Psoas muscle (tissue), 7 donors: ENCODE measurements at regions not wholly inside any gene's neighbourhood (a gene's known extent, or its start where the extent isn't known, plus 50 kb on each side); places are given as distances from the start of the nearest gene placed in this dataset.

Source experiments
- ATAC-seq, 4 donors: fragments of 200-7000 bp; cut with Tn5 transposase; one replicate each; pipeline ENCODE4 v1.9.1; 2020; ENCODE audit warnings: moderate library complexity in 3 of 4, mild to moderate bottlenecking in 2 of 4
- DNase-seq, 2 donors: peaks; one replicate each; pipeline ENCODE4 v3.0.0-alpha.2; 2020
- H3K27ac ChIP-seq: fragments of 200-600 bp; one replicate; pipeline ENCODE4 v1.8.0; 2022
- H3K27me3 ChIP-seq, 3 donors: fragments of 200-600 bp in 1 of 3; one replicate each; pipeline versions ENCODE4 v1.6.1 to v1.8.0; 2013 to 2022; ENCODE audit warnings: low read length in 2 of 3, mild to moderate bottlenecking in 2 of 3, moderate library complexity in 1 of 3; ENCODE audit not compliant: insufficient read depth in 3 of 3
- H3K36me3 ChIP-seq, 2 donors: fragments of 200-600 bp in 1 of 2; one replicate each; pipeline versions ENCODE4 v1.6.1 to v1.8.0; 2013 to 2022; ENCODE audit warnings: low read depth in 1 of 2, mild to moderate bottlenecking in 1 of 2, moderate library complexity in 1 of 2; ENCODE audit not compliant: insufficient read depth in 1 of 2
- H3K4me1 ChIP-seq: fragments of 200-600 bp; one replicate; pipeline ENCODE4 v1.8.0; 2022
- H3K4me3 ChIP-seq: fragments of 200-600 bp; one replicate; pipeline ENCODE4 v1.8.0; 2022; ENCODE audit warnings: mild to moderate bottlenecking
- H3K9me3 ChIP-seq: fragments of 200-600 bp; one replicate; pipeline ENCODE4 v1.8.0; 2022
- WGBS, 3 donors: extraction: QIAGEN DNeasy Blood & Tissue Kit; methylation state at CpG; one replicate each; pipeline versions ENCODE4 v1.1.6 to v1.1.7; 2013; 5-methylcytosine and 5-hydroxymethylcytosine counted together
- intact Hi-C, 2 donors: fragments of 100-400 bp; cut with DNase I; formaldehyde crosslinking; loops; one replicate each; pipeline versions ENCODE4 v1.11.0 to v1.14.2; 2022
- TF ChIP-seq, protein P1 (sequence below): fragments of 200-600 bp; IDR thresholded peaks from one replicate; pipeline ENCODE4 v1.8.0; 2022; ENCODE audit warnings: antibody characterized with exemption
- donor health status: healthy with polysubstance abuse.
- donor health status: DM: no; HTN: no; CAD: no; lungs with moderate emphysema.
- donor health status: Bipolar disorder and iron deficiency.
- donor health status: healthy.
- donor health status: DM: yes; HTN: yes; CAD: no.
- donor health status: DM: no; HTN: no; CAD: no.
- donor health status: DM: yes; HTN: yes; CAD: no.

- ATAC-seq (no peak), DNase-seq (no peak)
- 43 to 54% (median 47%) methylated on average over 2 of the region's 2 CpGs for WGBS, 3 donors
- H3K27ac ChIP-seq, result no peak overlapping the region
- intact Hi-C loops, result loop anchor here in 1 of 2 donors (5.0 kb wide), 2 partner anchors 81 to 181 kb away; no protein-coding TSS in a partner anchor
- TF ChIP-seq, protein P1, sequence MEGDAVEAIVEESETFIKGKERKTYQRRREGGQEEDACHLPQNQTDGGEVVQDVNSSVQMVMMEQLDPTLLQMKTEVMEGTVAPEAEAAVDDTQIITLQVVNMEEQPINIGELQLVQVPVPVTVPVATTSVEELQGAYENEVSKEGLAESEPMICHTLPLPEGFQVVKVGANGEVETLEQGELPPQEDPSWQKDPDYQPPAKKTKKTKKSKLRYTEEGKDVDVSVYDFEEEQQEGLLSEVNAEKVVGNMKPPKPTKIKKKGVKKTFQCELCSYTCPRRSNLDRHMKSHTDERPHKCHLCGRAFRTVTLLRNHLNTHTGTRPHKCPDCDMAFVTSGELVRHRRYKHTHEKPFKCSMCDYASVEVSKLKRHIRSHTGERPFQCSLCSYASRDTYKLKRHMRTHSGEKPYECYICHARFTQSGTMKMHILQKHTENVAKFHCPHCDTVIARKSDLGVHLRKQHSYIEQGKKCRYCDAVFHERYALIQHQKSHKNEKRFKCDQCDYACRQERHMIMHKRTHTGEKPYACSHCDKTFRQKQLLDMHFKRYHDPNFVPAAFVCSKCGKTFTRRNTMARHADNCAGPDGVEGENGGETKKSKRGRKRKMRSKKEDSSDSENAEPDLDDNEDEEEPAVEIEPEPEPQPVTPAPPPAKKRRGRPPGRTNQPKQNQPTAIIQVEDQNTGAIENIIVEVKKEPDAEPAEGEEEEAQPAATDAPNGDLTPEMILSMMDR, result peak; percentile 45
- H3K27me3 ChIP-seq, result no peaks in the 10 kb centered on the region
- H3K4me1 ChIP-seq, result no peaks in the 10 kb centered on the region
- no peaks in the 10 kb centered on the region for H3K9me3 ChIP-seq
- H3K4me3 ChIP-seq, result no peak overlapping the region
- no peaks in the 10 kb centered on the region for H3K36me3 ChIP-seq
Measured at GRCh38 chr11:122020902-122021301, 95.1 kb downstream of the BLID start.

DNA sequence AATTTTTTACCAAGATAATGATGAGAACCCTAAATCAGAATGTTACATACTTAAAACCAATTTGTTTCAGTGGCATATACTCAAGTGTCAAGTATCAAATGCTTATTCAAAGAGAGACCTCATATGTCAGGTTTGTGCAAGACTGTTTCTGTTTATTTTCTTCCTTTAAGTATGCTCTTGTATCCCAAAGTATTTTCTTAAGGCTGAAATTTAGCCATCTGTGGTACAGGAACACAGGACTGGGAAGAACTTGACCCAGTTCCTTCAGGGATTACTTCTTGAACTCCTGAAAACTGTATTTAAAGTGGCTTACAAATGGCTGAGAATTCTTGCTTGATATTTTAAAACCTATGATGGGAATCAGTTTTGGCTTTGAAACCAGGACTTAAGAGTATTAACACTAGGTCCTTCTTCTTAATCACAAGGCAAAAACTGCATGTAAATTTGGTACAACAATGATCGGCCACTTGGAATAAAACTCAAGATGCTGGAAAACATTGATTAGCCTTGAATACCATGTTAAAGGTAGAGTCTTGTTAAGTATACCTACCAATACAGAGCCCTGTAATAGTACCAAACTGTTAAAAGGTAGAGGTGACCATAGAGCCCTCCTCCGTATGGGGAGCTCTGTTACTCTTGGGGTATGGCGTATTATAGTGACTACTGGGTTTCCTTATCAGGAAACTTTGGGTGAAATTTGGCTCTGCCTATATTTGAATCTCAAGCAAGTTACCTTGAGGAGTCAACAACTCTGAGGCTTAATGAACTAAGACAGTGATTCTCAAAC, 95.9 kb downstream of the BLID start:
- no peaks in the 10 kb centered on the region for H3K27me3 ChIP-seq
- no peak overlapping the region for H3K27ac ChIP-seq
- intact Hi-C loops, result loop anchor here in 1 of 2 donors (5.0 kb wide), 3 partner anchors 82 to 363 kb away; no protein-coding TSS in a partner anchor
- no peaks in the 10 kb centered on the region for H3K9me3 ChIP-seq
- ATAC-seq (no peak), DNase-seq (no peak)
- H3K36me3 ChIP-seq, result no peaks in the 10 kb centered on the region
- TF ChIP-seq, protein P1, result no peak
- H3K4me1 ChIP-seq, result no peaks in the 10 kb centered on the region
- H3K4me3 ChIP-seq, result no peak overlapping the region
- 90 to 92% (median 92%) methylated on average over 3 of the region's 3 CpGs for whole genome bisulfite sequencing, 3 donors

DNA sequence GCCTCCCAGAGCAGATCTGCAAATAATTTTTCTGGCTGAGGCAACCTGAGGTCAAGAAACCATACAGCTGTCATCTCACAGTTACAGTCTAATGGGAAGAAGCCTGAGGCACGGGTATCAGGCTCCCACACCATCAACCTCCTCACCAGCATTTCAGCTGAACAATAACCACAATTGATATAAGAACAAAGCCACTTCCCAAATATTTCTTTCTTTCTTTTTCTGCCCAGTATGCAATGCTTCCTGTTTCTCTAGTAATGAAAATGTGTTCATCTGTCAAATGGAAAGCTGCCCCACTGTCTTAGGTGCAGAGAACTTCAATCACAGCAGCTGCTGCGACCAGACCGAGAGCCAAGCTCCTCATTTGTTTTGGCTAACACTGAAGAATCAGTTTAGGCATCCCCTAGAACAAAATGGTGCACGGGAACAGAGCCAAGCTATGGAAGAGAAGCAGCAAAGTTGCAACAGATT, 108.4 kb downstream of the BLID start:
- WGBS, 3 donors, result 18 to 24% (median 19%) methylated on average over 4 of the region's 4 CpGs
- H3K4me3 ChIP-seq, result no peak overlapping the region
- ATAC-seq, result peak in 1 of 4 donors; percentile 54
- no peak overlapping the region for H3K27ac ChIP-seq
- H3K27me3 ChIP-seq, result no peaks in the 10 kb centered on the region
- peak; percentile 16 to 56 for DNase-seq
- TF ChIP-seq, protein P1, result no peak
- peaks cover 10% of the 10 kb centered on the region for H3K4me1 ChIP-seq
- no peaks in the 10 kb centered on the region for H3K9me3 ChIP-seq
- no peaks in the 10 kb centered on the region for H3K36me3 ChIP-seq
- intact Hi-C loops, result no loop called here

DNA sequence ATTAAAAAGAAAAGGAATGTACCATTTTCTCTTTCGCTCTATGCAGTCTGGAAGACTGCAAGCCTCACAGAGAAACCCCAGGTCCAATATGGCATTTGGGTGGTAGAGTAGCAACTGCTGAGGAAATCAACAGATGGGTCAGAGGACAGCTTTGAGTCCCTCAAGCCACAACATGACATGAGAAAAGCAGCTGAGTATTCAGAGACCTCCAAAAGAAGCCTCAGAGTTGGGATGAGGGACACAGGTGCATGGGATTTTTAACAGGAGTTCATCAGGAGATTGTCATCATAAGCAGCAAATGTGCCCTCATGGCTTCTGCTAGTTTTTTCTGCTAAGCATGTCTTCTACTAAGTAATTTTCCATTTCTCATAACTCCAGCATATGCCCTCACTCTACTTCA, 111.6 kb downstream of the BLID start:
- intact Hi-C loops, result no loop called here
- ATAC-seq (no peak), DNase-seq (no peak)
- Histone ChIP-seq H3K4me3 (no peak overlapping the region), H3K27ac (no peak overlapping the region), H3K27me3 (no peaks in the 10 kb centered on the region), H3K36me3 (no peaks in the 10 kb centered on the region), H3K9me3 (no peaks in the 10 kb centered on the region), H3K4me1 (peaks cover 10% of the 10 kb centered on the region)
- WGBS, 3 donors, result 93 to 100% (median 93%) methylated on average over 1 of the region's 1 CpG
- TF ChIP-seq, protein P1, result no peak
